HepG2 (cell line): ENCODE measurements at regions not wholly inside any gene's neighbourhood (a gene's known extent, or its start where the extent isn't known, plus 50 kb on each side); places are given as distances from the start of the nearest gene placed in this dataset.

Source experiments
- ELF1 ChIP-seq: sonication (generic); formaldehyde crosslinking; IDR thresholded peaks from 2 replicates; pipeline ENCODE4 v1.4.0; 2020; ENCODE audit warnings: missing genetic modification reagents
- IKZF4 ChIP-seq: sonication (generic); formaldehyde crosslinking; IDR thresholded peaks from 2 replicates; pipeline ENCODE4 v1.5.1; 2020; ENCODE audit warnings: borderline replicate concordance, mild to moderate bottlenecking, low read depth, missing genetic modification reagents; ENCODE audit errors: not compliant biosample characterization
- KDM2A ChIP-seq: sonication (generic); formaldehyde crosslinking; IDR thresholded peaks from 2 replicates; pipeline ENCODE4 v1.4.0; 2020; ENCODE audit warnings: low read depth, missing genetic modification reagents, borderline replicate concordance
- NFYC ChIP-seq: IDR thresholded peaks from 2 replicates; pipeline ENCODE4 v1.6.1; 2016; ENCODE audit warnings: missing genetic modification reagents, missing compliant biosample characterization
- SIN3A ChIP-seq: IDR thresholded peaks from 2 replicates; pipeline ENCODE4 v1.6.1; 2011; ENCODE audit warnings: low read depth, mild to moderate bottlenecking, control low read depth, low read length, borderline replicate concordance
- TCF7L2 ChIP-seq: IDR thresholded peaks from 2 replicates; pipeline ENCODE4 v1.6.1; 2011; ENCODE audit warnings: mild to moderate bottlenecking, low read depth, low read length, moderate library complexity
- ZMYM3 ChIP-seq: sonication (generic); formaldehyde crosslinking; IDR thresholded peaks from 2 replicates; pipeline ENCODE4 v1.5.1; 2020; ENCODE audit warnings: mild to moderate bottlenecking, missing genetic modification reagents
- ZNF24 ChIP-seq: fragments of 450-650 bp; IDR thresholded peaks from 2 replicates; pipeline ENCODE4 v1.6.1; 2017; ENCODE audit warnings: antibody characterized with exemption, mild to moderate bottlenecking
- ZNF484 ChIP-seq: sonication (generic); formaldehyde crosslinking; IDR thresholded peaks from 2 replicates; pipeline ENCODE4 v1.5.1; 2020; ENCODE audit warnings: mild to moderate bottlenecking, low read depth, missing genetic modification reagents, borderline replicate concordance
- ZNF549 ChIP-seq: sonication (generic); formaldehyde crosslinking; IDR thresholded peaks from 2 replicates; pipeline ENCODE4 v1.5.0; 2020; ENCODE audit warnings: missing genetic modification reagents
- ZNF558 ChIP-seq: sonication (generic); formaldehyde crosslinking; IDR thresholded peaks from 2 replicates; pipeline ENCODE4 v1.9.0; 2022; ENCODE audit warnings: mild to moderate bottlenecking, missing genetic modification reagents, borderline replicate concordance
- ZSCAN30 ChIP-seq: sonication (generic); formaldehyde crosslinking; IDR thresholded peaks from 2 replicates; pipeline ENCODE4 v1.5.0; 2020; ENCODE audit warnings: mild to moderate bottlenecking, missing genetic modification reagents
- ZZZ3 ChIP-seq: sonication (generic); formaldehyde crosslinking; IDR thresholded peaks from 2 replicates; pipeline ENCODE4 v1.4.0; 2020; ENCODE audit warnings: missing genetic modification reagents, mild to moderate bottlenecking, borderline replicate concordance
- TF ChIP-seq, protein P1 (sequence below): sonication (generic); formaldehyde crosslinking; IDR thresholded peaks from 2 replicates; pipeline ENCODE4 v1.4.0; 2020; ENCODE audit warnings: missing genetic modification reagents
- TF ChIP-seq, protein P2 (sequence below): IDR thresholded peaks from 2 replicates; pipeline ENCODE4 v1.6.1; 2016; ENCODE audit warnings: mild to moderate bottlenecking, missing biosample characterization, missing genetic modification reagents
- TF ChIP-seq, protein P3 (sequence below), 2 experiments: sonication (generic) in 1 of 2; formaldehyde crosslinking in 1 of 2; IDR thresholded peaks; 2 replicates each; pipeline versions ENCODE4 v1.4.0 to v1.6.1; 2016 to 2020; ENCODE audit warnings: borderline replicate concordance in 1 of 2, low read depth in 1 of 2, mild to moderate bottlenecking in 1 of 2, missing genetic modification reagents in 1 of 2
- TF ChIP-seq, protein P4 (sequence below): sonication (generic); formaldehyde crosslinking; IDR thresholded peaks from 2 replicates; pipeline ENCODE4 v1.8.0; 2022; ENCODE audit warnings: missing genetic modification reagents, mild to moderate bottlenecking, moderate library complexity, borderline replicate concordance

DNA sequence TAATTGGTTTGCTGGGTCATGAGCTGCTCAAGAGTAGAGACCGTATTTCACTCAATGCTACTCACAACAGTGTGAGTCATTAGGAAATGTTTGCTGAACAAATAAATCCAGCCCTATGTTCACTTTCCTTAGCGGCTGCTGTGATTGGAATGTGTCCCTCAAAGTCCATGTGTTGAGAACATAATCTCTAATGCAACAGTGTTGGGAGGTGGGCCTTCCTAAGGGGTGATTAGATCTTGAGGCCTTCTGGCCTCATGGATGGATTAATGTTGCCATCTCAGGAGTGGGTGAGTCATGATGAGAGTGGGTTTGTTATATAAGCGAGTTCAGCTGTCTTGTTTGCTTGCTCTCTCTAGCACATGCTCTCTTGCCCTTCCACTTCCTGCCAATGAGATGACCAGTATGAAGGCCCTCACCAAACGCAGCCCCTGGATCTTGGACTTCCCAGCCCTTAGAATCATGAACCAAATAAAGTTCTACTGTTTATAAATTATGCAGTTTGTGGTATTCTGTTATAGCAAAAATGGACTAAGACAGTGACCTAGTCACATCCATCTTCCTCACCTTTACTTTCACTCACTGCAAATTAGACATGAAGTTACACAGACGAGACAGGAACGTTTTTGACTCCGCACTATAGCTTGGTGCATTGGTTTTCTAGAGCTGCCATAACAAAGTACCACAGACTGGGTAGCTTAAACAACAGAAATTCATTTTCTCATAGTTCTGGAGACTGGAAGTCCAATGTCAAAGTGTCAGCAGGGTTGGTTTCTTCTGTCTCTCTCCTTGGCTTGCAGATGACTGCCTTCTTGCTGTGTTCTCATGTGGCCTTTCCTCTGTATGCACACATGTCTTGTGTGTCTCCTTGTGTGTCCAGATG, 50.9 kb upstream of the FAM169A start (continued):
- TF ChIP-seq ZNF24 (no peak), ZZZ3 (CRISPR knock-in tag) (no peak), ELF1 (CRISPR knock-in tag) (peak; percentile 69), ZNF558 (CRISPR knock-in tag) (peak; percentile 68; the same call in 1 of the 2 replicates), SIN3A (peak; percentile 24; the same call in 1 of the 2 replicates), NFYC (CRISPR knock-in tag) (no peak), ZMYM3 (peak; percentile 17; the same call in 1 of the 2 replicates), ZSCAN30 (CRISPR knock-in tag) (no peak), TCF7L2 (no peak), IKZF4 (no peak), ZNF484 (no peak), KDM2A (CRISPR knock-in tag) (peak; percentile 47), ZNF549 (no peak)
- TF ChIP-seq, protein P1, sequence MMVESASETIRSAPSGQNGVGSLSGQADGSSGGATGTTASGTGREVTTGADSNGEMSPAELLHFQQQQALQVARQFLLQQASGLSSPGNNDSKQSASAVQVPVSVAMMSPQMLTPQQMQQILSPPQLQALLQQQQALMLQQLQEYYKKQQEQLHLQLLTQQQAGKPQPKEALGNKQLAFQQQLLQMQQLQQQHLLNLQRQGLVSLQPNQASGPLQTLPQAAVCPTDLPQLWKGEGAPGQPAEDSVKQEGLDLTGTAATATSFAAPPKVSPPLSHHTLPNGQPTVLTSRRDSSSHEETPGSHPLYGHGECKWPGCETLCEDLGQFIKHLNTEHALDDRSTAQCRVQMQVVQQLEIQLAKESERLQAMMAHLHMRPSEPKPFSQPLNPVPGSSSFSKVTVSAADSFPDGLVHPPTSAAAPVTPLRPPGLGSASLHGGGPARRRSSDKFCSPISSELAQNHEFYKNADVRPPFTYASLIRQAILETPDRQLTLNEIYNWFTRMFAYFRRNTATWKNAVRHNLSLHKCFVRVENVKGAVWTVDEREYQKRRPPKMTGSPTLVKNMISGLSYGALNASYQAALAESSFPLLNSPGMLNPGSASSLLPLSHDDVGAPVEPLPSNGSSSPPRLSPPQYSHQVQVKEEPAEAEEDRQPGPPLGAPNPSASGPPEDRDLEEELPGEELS (CRISPR knock-in tag), result peak; percentile 98
- TF ChIP-seq, protein P2, sequence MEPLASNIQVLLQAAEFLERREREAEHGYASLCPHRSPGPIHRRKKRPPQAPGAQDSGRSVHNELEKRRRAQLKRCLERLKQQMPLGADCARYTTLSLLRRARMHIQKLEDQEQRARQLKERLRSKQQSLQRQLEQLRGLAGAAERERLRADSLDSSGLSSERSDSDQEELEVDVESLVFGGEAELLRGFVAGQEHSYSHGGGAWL (CRISPR knock-in tag), result no peak
- TF ChIP-seq, protein P3, sequence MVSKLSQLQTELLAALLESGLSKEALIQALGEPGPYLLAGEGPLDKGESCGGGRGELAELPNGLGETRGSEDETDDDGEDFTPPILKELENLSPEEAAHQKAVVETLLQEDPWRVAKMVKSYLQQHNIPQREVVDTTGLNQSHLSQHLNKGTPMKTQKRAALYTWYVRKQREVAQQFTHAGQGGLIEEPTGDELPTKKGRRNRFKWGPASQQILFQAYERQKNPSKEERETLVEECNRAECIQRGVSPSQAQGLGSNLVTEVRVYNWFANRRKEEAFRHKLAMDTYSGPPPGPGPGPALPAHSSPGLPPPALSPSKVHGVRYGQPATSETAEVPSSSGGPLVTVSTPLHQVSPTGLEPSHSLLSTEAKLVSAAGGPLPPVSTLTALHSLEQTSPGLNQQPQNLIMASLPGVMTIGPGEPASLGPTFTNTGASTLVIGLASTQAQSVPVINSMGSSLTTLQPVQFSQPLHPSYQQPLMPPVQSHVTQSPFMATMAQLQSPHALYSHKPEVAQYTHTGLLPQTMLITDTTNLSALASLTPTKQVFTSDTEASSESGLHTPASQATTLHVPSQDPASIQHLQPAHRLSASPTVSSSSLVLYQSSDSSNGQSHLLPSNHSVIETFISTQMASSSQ (IDR thresholded peaks at IDR 0.05; ENCODE audit: low read depth), result 0 out of 2 replicates have a peak, but pooled peaks have one; percentile 49
- TF ChIP-seq, protein P3 (CRISPR knock-in tag; IDR thresholded peaks at IDR 0.05; ENCODE audit: borderline replicate concordance), result peak; percentile 83; the same call in 1 of the 2 replicates
- TF ChIP-seq, protein P4, sequence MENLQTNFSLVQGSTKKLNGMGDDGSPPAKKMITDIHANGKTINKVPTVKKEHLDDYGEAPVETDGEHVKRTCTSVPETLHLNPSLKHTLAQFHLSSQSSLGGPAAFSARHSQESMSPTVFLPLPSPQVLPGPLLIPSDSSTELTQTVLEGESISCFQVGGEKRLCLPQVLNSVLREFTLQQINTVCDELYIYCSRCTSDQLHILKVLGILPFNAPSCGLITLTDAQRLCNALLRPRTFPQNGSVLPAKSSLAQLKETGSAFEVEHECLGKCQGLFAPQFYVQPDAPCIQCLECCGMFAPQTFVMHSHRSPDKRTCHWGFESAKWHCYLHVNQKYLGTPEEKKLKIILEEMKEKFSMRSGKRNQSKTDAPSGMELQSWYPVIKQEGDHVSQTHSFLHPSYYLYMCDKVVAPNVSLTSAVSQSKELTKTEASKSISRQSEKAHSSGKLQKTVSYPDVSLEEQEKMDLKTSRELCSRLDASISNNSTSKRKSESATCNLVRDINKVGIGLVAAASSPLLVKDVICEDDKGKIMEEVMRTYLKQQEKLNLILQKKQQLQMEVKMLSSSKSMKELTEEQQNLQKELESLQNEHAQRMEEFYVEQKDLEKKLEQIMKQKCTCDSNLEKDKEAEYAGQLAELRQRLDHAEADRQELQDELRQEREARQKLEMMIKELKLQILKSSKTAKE, result peak; percentile 83
